ENCODE measurements at regions not wholly inside any gene's neighbourhood (a gene's known extent, or its start where the extent isn't known, plus 50 kb on each side); places are given as distances from the start of the nearest gene placed in this dataset.

DNA sequence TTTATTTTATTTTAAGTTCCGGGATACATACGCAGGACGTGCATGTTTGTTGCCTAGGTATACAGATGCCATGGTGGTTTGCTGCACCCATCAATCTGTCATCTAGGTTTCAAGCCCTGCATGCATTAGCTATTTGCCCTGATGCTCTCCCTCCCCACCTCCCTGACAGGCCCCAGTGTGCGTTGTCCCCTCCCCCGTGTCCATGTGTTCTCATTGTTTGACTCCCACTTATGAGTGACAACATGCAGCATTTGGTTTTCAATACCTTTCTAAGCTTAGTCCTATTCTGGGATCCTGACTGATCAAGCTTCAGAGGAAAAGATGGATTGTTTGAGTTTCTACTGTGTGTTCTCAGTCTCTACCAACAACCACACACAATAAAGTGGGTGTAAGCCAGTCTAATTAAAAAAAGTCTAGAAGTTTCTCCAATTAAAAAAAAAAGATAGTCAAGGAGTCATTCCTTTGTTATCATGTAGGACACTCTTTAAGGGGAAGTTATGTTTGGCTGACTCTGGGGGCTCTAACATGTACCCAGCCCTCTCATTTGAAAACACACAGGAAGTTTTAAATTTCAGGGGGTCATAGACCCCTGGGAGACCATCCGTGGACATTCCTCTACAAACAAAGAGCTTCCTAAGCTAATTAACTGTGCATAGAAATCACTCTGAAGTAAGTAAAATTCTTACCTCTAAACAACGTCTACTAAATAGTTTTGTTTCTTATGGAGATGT is 66.3 kb upstream of the ADAMTS18 start:
- TF ChIP-seq EP300 (IDR thresholded peaks at IDR 0.05) (no peak), POLR2A (IDR thresholded peaks at IDR 0.05) (no peak)
- TF ChIP-seq, protein P1, sequence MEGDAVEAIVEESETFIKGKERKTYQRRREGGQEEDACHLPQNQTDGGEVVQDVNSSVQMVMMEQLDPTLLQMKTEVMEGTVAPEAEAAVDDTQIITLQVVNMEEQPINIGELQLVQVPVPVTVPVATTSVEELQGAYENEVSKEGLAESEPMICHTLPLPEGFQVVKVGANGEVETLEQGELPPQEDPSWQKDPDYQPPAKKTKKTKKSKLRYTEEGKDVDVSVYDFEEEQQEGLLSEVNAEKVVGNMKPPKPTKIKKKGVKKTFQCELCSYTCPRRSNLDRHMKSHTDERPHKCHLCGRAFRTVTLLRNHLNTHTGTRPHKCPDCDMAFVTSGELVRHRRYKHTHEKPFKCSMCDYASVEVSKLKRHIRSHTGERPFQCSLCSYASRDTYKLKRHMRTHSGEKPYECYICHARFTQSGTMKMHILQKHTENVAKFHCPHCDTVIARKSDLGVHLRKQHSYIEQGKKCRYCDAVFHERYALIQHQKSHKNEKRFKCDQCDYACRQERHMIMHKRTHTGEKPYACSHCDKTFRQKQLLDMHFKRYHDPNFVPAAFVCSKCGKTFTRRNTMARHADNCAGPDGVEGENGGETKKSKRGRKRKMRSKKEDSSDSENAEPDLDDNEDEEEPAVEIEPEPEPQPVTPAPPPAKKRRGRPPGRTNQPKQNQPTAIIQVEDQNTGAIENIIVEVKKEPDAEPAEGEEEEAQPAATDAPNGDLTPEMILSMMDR (IDR thresholded peaks at IDR 0.05) = no peak
